HFFc6 (cell line): ENCODE measurements at regions not wholly inside any gene's neighbourhood (a gene's known extent, or its start where the extent isn't known, plus 50 kb on each side); places are given as distances from the start of the nearest gene placed in this dataset.

Source experiments
- DNase-seq: peaks from one replicate; pipeline ENCODE4 v3.0.0-alpha.2; 2018
- H3K27ac Mint-ChIP-seq: 2 replicates; pipeline ENCODE4 v1.8.0; 2020; ENCODE audit warnings: mild to moderate bottlenecking, mixed read lengths
- H3K27me3 Mint-ChIP-seq: 2 replicates; pipeline ENCODE4 v1.8.0; 2021; ENCODE audit warnings: mild to moderate bottlenecking, moderate library complexity, mixed read lengths; ENCODE audit not compliant: insufficient read depth
- H3K36me3 Mint-ChIP-seq: 2 replicates; pipeline ENCODE4 v1.8.0; 2021; ENCODE audit warnings: low read depth, mixed read lengths
- H3K4me1 Mint-ChIP-seq: 2 replicates; pipeline ENCODE4 v1.8.0; 2020; ENCODE audit warnings: low read depth, mixed read lengths
- H3K4me3 Mint-ChIP-seq: 2 replicates; pipeline ENCODE4 v1.8.0; 2020; ENCODE audit warnings: mild to moderate bottlenecking, moderate library complexity, mixed read lengths
- H3K9me3 Mint-ChIP-seq: 2 replicates; pipeline ENCODE4 v1.8.0; 2020; ENCODE audit warnings: mild to moderate bottlenecking, mixed read lengths
- CTCF ChIP-seq: fragments of 200-600 bp; sonication (generic); IDR thresholded peaks from 2 replicates; pipeline ENCODE4 v1.5.0; 2021; ENCODE audit warnings: antibody characterized with exemption, mild to moderate bottlenecking

DNA sequence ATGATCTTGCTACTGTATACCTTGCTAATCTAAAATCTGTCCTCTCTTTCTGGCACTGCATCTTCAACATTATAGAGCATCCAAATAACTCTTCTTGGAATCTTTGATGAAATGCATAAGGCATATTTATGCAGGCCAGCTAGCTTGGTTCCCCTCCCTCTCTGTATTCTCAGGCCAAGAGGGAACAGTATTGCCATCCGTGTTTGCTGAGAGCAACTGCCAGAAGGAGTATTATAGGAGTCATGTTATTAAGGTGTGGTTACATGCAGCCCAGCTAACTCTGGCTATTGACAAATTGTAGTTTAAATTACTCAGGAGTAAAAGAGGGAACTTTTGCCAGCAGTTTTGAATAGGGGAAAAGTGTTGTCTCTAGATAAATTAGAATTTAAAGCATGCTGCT lies 309.3 kb upstream of the E2F7 start:
- no peak for DNase-seq
- Mint-ChIP-seq H3K27me3 (peaks cover 2% of the 10 kb centered on the region), H3K36me3 (no peaks in the 10 kb centered on the region), H3K4me1 (no peaks in the 10 kb centered on the region), H3K9me3 (no peaks in the 10 kb centered on the region), H3K27ac (no peak overlapping the region), H3K4me3 (no peak overlapping the region)
- TF ChIP-seq CTCF, result no peak

GRCh38 chr12:77372494-77372893 lies 307.1 kb upstream of the E2F7 start:
- Mint-ChIP-seq H3K27me3 (peaks cover 4% of the 10 kb centered on the region), H3K4me3 (no peak overlapping the region), H3K9me3 (no peaks in the 10 kb centered on the region), H3K36me3 (no peaks in the 10 kb centered on the region), H3K4me1 (no peaks in the 10 kb centered on the region), H3K27ac (no peak overlapping the region)
- TF ChIP-seq CTCF, result no peak
- no peak for DNase-seq

GRCh38 chr12:77372026-77372425 lies 306.7 kb upstream of the E2F7 start:
- H3K4me3 Mint-ChIP-seq, result no peak overlapping the region
- no peak for DNase-seq
- H3K36me3 Mint-ChIP-seq, result no peaks in the 10 kb centered on the region
- no peaks in the 10 kb centered on the region for H3K9me3 Mint-ChIP-seq
- H3K27ac Mint-ChIP-seq, result no peak overlapping the region
- TF ChIP-seq CTCF, result no peak
- H3K4me1 Mint-ChIP-seq, result no peaks in the 10 kb centered on the region
- peaks cover 4% of the 10 kb centered on the region for H3K27me3 Mint-ChIP-seq

- no peak overlapping the region for H3K4me3 Mint-ChIP-seq
- no peak for DNase-seq
Observed at GRCh38 chr12:77368379-77368778, 303.0 kb upstream of the E2F7 start.

DNA sequence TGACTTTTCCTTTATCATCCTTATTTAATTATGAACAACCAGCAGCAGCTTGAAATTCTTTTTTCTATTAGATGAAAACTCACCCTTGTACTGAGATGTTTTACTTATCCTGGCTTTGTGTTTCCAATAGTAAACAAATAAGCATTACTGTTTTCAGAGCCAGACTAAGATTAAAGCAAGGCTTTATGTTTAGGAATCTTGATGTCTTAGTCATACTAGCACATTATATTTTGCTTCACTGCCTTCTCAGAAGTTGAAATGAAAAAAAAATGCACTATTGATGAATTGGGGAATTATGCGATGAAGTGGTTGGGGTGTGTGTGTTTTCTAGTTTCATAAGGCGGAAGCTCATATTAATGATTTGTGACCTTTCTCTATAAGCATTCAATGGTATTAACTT lies 301.2 kb upstream of the E2F7 start:
- no peak overlapping the region for H3K27ac Mint-ChIP-seq
- peaks cover 2% of the 10 kb centered on the region for H3K27me3 Mint-ChIP-seq
- H3K9me3 Mint-ChIP-seq, result no peaks in the 10 kb centered on the region
- no peaks in the 10 kb centered on the region for H3K36me3 Mint-ChIP-seq
- DNase-seq, result no peak
- no peak for TF ChIP-seq CTCF
- no peaks in the 10 kb centered on the region for H3K4me1 Mint-ChIP-seq
- H3K4me3 Mint-ChIP-seq, result no peak overlapping the region

More at GRCh38 chr12:77368379-77368778, 303.0 kb upstream of the E2F7 start:
- Mint-ChIP-seq H3K27ac (no peak overlapping the region), H3K4me1 (no peaks in the 10 kb centered on the region), H3K9me3 (no peaks in the 10 kb centered on the region), H3K27me3 (peaks cover 2% of the 10 kb centered on the region), H3K36me3 (no peaks in the 10 kb centered on the region)
- TF ChIP-seq CTCF, result no peak

GRCh38 chr12:77364400-77364799 lies 299.0 kb upstream of the E2F7 start:
- Mint-ChIP-seq H3K27me3 (peaks cover 2% of the 10 kb centered on the region; the same call in 1 of the 2 replicates), H3K36me3 (no peaks in the 10 kb centered on the region), H3K9me3 (no peaks in the 10 kb centered on the region), H3K4me1 (no peaks in the 10 kb centered on the region), H3K4me3 (no peak overlapping the region), H3K27ac (no peak overlapping the region)
- TF ChIP-seq CTCF, result no peak
- DNase-seq, result no peak
